ENCODE measurements at regions not wholly inside any gene's neighbourhood (a gene's known extent, or its start where the extent isn't known, plus 50 kb on each side); places are given as distances from the start of the nearest gene placed in this dataset.
"Not testable (repeated sequence)": the region's sequence is repeated elsewhere in the genome, so short reads cannot be mapped to it uniquely, and the experiment has no call there.

- Histone ChIP-seq H3K4me3 (no peak overlapping the region), H3K9me3 (no peaks in the 10 kb centered on the region), H3K27ac (no peak overlapping the region), H3K27me3 (no peaks in the 10 kb centered on the region), H3K4me1 (no peaks in the 10 kb centered on the region), H3K36me3 (no peaks in the 10 kb centered on the region)
- intact Hi-C loops (cut with DNase I; ENCODE audit: low total_unique reads), result no loop called here
- TF ChIP-seq POLR2A (IDR thresholded peaks at IDR 0.05), result no peak
- TF ChIP-seq CTCF (IDR thresholded peaks at IDR 0.05), result no peak
- no peak for DNase-seq
Observed at GRCh38 chr7:142488036-142488633, 230.3 kb upstream of the PRSS58 start.

- H3K4me3 ChIP-seq; H3K27me3 ChIP-seq; H3K9me3 ChIP-seq; H3K4me1 ChIP-seq; intact Hi-C loops (cut with DNase I; ENCODE audit: low total_unique reads); H3K36me3 ChIP-seq; H3K27ac ChIP-seq; DNase-seq: not testable (repeated sequence)
Observed at GRCh38 chr7:142487565-142487964, 229.7 kb upstream of the PRSS58 start.

- no peak for TF ChIP-seq CTCF (IDR thresholded peaks at IDR 0.05)
- TF ChIP-seq POLR2A (IDR thresholded peaks at IDR 0.05), result no peak
- no peak for DNase-seq
- no peaks in the 10 kb centered on the region for H3K4me1 ChIP-seq
- H3K9me3 ChIP-seq, result no peaks in the 10 kb centered on the region
- no peak overlapping the region for H3K27ac ChIP-seq
- intact Hi-C loops (cut with DNase I; ENCODE audit: low total_unique reads), result no loop called here
- H3K27me3 ChIP-seq, result no peaks in the 10 kb centered on the region
- H3K4me3 ChIP-seq, result no peak overlapping the region
- no peaks in the 10 kb centered on the region for H3K36me3 ChIP-seq
Observed at GRCh38 chr7:142487124-142487523, 229.3 kb upstream of the PRSS58 start.

- DNase-seq, result no peak
- H3K9me3 ChIP-seq, result no peaks in the 10 kb centered on the region
- intact Hi-C loops (cut with DNase I; ENCODE audit: low total_unique reads), result no loop called here
- no peak for TF ChIP-seq POLR2A (IDR thresholded peaks at IDR 0.05)
- no peak for TF ChIP-seq CTCF (IDR thresholded peaks at IDR 0.05)
- no peaks in the 10 kb centered on the region for H3K36me3 ChIP-seq
- H3K27me3 ChIP-seq, result no peaks in the 10 kb centered on the region
- no peaks in the 10 kb centered on the region for H3K4me1 ChIP-seq
- no peak overlapping the region for H3K4me3 ChIP-seq
- no peak overlapping the region for H3K27ac ChIP-seq
Observed at GRCh38 chr7:142485617-142486226, 227.9 kb upstream of the PRSS58 start.

- DNase-seq, result no peak
- TF ChIP-seq POLR2A (IDR thresholded peaks at IDR 0.05) (no peak), CTCF (IDR thresholded peaks at IDR 0.05) (no peak)
- Histone ChIP-seq H3K27ac (no peak overlapping the region), H3K27me3 (no peaks in the 10 kb centered on the region), H3K4me3 (no peak overlapping the region), H3K4me1 (no peaks in the 10 kb centered on the region), H3K9me3 (no peaks in the 10 kb centered on the region), H3K36me3 (no peaks in the 10 kb centered on the region)
- intact Hi-C loops (cut with DNase I; ENCODE audit: low total_unique reads), result no loop called here
Observed at GRCh38 chr7:142483659-142484317, 225.9 kb upstream of the PRSS58 start.
